ENCODE measurements at regions not wholly inside any gene's neighbourhood (a gene's known extent, or its start where the extent isn't known, plus 50 kb on each side); places are given as distances from the start of the nearest gene placed in this dataset.

DNA sequence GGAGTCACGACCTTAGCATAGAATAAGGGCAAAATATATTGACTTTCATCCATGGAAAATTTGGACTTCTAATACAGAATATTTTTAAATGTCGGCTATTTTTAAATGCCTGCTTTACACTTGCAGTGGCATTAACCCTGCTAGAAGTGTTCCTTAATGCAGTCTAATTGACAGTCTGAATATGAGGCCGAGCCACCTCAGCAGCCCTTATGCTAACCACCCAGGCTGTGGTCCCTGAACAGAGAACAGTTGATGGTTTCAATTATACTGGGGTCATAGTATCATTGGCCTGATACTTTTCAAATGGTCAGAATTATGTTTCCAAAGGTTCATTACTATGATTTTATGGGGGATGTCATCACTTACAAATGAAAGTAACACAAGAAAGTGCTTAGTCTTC lies 764.7 kb upstream of the SLITRK1 start:
- TF ChIP-seq, protein P1, sequence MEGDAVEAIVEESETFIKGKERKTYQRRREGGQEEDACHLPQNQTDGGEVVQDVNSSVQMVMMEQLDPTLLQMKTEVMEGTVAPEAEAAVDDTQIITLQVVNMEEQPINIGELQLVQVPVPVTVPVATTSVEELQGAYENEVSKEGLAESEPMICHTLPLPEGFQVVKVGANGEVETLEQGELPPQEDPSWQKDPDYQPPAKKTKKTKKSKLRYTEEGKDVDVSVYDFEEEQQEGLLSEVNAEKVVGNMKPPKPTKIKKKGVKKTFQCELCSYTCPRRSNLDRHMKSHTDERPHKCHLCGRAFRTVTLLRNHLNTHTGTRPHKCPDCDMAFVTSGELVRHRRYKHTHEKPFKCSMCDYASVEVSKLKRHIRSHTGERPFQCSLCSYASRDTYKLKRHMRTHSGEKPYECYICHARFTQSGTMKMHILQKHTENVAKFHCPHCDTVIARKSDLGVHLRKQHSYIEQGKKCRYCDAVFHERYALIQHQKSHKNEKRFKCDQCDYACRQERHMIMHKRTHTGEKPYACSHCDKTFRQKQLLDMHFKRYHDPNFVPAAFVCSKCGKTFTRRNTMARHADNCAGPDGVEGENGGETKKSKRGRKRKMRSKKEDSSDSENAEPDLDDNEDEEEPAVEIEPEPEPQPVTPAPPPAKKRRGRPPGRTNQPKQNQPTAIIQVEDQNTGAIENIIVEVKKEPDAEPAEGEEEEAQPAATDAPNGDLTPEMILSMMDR (IDR thresholded peaks at IDR 0.05): no peak
- TF ChIP-seq POLR2A (IDR thresholded peaks at IDR 0.05): no peak

Measured in adrenal gland (tissue), 5 donors.